ENCODE measurements at regions not wholly inside any gene's neighbourhood (a gene's known extent, or its start where the extent isn't known, plus 50 kb on each side); places are given as distances from the start of the nearest gene placed in this dataset.
A peak's percentile ranks its signal among the peaks of the same experiment; 100 is the strongest.

DNA sequence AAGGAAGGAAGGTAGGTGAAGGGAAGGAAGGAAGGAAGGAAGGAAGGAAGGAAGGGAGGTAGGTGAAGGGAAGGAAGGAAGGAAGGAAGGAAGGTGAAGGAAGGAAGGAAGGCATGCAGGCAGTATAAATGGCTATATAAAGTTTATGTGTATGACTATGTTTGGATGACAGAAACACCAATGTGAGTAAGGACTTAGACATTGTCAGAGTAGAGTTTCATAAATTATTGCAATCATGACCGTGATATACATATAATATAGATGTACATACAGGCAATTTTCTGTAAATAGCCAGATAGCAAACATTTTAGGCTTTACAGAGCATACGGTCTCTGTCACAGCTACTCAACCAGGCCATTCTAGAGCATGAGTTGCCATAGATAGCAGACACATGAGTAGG is 133.8 kb upstream of the AKR1E2 start:
- no peak overlapping the region for H3K4me3 Mint-ChIP-seq (ENCODE audit: low read depth, unreplicated experiment)
- H3K9me3 Mint-ChIP-seq (ENCODE audit: low read depth, unreplicated experiment), result peaks cover 3% of the 10 kb centered on the region
- H3K27me3 Mint-ChIP-seq (ENCODE audit: unreplicated experiment), result no peaks in the 10 kb centered on the region
- peaks cover 51% of the 10 kb centered on the region for H3K4me1 Mint-ChIP-seq (ENCODE audit: low read depth, unreplicated experiment)
- H3K27ac Mint-ChIP-seq (ENCODE audit: unreplicated experiment), result peak overlapping the region; percentile 67
- intact Hi-C loops (cut with micrococcal nuclease; ENCODE audit: unreplicated experiment), result no loop called here
- no peak for DNase-seq
- TF ChIP-seq, protein P1, sequence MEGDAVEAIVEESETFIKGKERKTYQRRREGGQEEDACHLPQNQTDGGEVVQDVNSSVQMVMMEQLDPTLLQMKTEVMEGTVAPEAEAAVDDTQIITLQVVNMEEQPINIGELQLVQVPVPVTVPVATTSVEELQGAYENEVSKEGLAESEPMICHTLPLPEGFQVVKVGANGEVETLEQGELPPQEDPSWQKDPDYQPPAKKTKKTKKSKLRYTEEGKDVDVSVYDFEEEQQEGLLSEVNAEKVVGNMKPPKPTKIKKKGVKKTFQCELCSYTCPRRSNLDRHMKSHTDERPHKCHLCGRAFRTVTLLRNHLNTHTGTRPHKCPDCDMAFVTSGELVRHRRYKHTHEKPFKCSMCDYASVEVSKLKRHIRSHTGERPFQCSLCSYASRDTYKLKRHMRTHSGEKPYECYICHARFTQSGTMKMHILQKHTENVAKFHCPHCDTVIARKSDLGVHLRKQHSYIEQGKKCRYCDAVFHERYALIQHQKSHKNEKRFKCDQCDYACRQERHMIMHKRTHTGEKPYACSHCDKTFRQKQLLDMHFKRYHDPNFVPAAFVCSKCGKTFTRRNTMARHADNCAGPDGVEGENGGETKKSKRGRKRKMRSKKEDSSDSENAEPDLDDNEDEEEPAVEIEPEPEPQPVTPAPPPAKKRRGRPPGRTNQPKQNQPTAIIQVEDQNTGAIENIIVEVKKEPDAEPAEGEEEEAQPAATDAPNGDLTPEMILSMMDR (IDR thresholded peaks at IDR 0.05; ENCODE audit: unreplicated experiment), result no peak
- no TSS peak for BruUV-seq (replicated peaks)
- peaks cover 7% of the 10 kb centered on the region for H3K36me3 Mint-ChIP-seq (ENCODE audit: insufficient read depth, unreplicated experiment)
- CTCF ChIA-PET, result interaction anchor here (0.8 to 1.4 kb wide), 4 partner anchors 12 to 79 kb away, joined by 3 to 8 read pairs (median 4); no protein-coding TSS in a partner anchor

DNA sequence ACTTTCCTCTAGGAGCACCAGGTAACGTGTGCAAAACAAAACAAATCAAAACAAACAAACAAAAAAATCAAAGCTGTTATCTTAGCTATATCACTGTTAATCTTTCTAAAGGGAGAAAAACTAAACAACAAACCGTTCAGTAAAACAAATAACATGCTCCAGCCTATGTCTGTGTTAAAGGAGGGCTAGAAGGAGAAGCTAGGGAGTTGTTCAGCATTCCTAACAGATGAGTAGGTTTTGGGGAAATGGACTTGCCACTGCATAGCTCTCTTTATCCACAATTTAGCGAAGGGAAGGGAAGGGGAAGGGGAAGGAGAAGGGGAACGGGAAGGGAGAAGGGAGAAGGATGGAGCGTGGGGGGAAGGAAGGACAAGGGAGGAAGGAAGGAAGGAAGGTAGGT is 134.2 kb upstream of the AKR1E2 start:
- Mint-ChIP-seq H3K9me3 (ENCODE audit: low read depth, unreplicated experiment) (peaks cover 3% of the 10 kb centered on the region), H3K27ac (ENCODE audit: unreplicated experiment) (peak overlapping the region; percentile 67), H3K4me1 (ENCODE audit: low read depth, unreplicated experiment) (peaks cover 55% of the 10 kb centered on the region), H3K27me3 (ENCODE audit: unreplicated experiment) (no peaks in the 10 kb centered on the region), H3K36me3 (ENCODE audit: insufficient read depth, unreplicated experiment) (peaks cover 10% of the 10 kb centered on the region), H3K4me3 (ENCODE audit: low read depth, unreplicated experiment) (no peak overlapping the region)
- no TSS peak for BruUV-seq (replicated peaks)
- TF ChIP-seq, protein P1 (IDR thresholded peaks at IDR 0.05; ENCODE audit: unreplicated experiment), result no peak
- CTCF ChIA-PET, result interaction anchor here (0.6 to 1.4 kb wide), 6 partner anchors 12 to 79 kb away, joined by 3 to 8 read pairs (median 4); no protein-coding TSS in a partner anchor
- intact Hi-C loops (cut with micrococcal nuclease; ENCODE audit: unreplicated experiment), result no loop called here
- DNase-seq, result no peak

DNA sequence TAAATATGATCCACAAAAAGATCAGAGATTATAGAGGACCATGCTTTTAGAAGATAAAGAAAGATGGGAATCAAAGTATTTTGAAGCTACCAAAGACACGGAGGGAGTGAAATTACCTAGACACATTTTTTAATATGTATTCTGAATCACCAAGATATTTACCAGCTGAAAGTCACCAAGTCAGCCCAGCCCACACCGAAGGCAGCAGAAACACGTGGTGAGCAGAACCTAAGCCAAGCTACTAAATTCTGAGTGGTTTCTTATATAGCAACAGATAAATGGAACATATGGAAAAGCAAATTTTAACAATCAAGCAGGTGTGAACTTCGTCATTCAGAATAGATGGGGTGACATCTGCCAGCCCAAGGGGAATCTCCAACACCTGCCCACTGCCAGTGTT is 134.7 kb upstream of the AKR1E2 start:
- CTCF ChIA-PET, result interaction anchor here (0.6 to 1.4 kb wide), 5 partner anchors 13 to 80 kb away, joined by 3 to 8 read pairs (median 5); no protein-coding TSS in a partner anchor
- TF ChIP-seq, protein P1 (IDR thresholded peaks at IDR 0.05; ENCODE audit: unreplicated experiment), result no peak
- Mint-ChIP-seq H3K27me3 (ENCODE audit: unreplicated experiment) (no peaks in the 10 kb centered on the region), H3K4me3 (ENCODE audit: low read depth, unreplicated experiment) (no peak overlapping the region), H3K27ac (ENCODE audit: unreplicated experiment) (peak overlapping the region; percentile 67), H3K36me3 (ENCODE audit: insufficient read depth, unreplicated experiment) (peaks cover 15% of the 10 kb centered on the region), H3K4me1 (ENCODE audit: low read depth, unreplicated experiment) (peaks cover 60% of the 10 kb centered on the region), H3K9me3 (ENCODE audit: low read depth, unreplicated experiment) (peaks cover 3% of the 10 kb centered on the region)
- intact Hi-C loops (cut with micrococcal nuclease; ENCODE audit: unreplicated experiment), result no loop called here
- no peak for DNase-seq
- no TSS peak for BruUV-seq (replicated peaks)

DNA sequence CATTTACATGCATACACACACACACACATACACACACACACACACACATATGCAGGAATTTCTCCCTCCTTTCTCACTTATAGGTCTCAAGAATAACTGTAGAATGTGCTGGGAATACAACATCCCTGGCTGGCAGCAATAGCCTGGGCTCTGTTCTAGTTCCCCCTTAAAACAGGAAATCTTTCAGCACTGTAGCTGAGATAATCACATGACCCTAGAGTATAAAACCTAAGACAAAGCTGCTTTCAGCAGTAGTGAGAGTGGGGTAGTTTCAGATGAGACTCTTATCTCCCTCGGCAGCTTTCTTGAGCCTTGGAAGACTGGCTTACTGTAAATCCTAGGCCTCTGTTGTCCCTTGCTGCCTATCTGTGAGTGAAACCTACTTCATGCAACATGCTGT is 137.4 kb upstream of the AKR1E2 start:
- DNase-seq, result no peak
- no peak overlapping the region for H3K4me3 Mint-ChIP-seq (ENCODE audit: low read depth, unreplicated experiment)
- peaks cover 3% of the 10 kb centered on the region for H3K9me3 Mint-ChIP-seq (ENCODE audit: low read depth, unreplicated experiment)
- peak overlapping the region; percentile 98 for H3K27ac Mint-ChIP-seq (ENCODE audit: unreplicated experiment)
- no peaks in the 10 kb centered on the region for H3K27me3 Mint-ChIP-seq (ENCODE audit: unreplicated experiment)
- CTCF ChIA-PET, result no interaction called here
- peaks cover 32% of the 10 kb centered on the region for H3K36me3 Mint-ChIP-seq (ENCODE audit: insufficient read depth, unreplicated experiment)
- intact Hi-C loops (cut with micrococcal nuclease; ENCODE audit: unreplicated experiment), result no loop called here
- peaks cover 75% of the 10 kb centered on the region for H3K4me1 Mint-ChIP-seq (ENCODE audit: low read depth, unreplicated experiment)
- no TSS peak for BruUV-seq (replicated peaks)
- TF ChIP-seq, protein P1 (IDR thresholded peaks at IDR 0.05; ENCODE audit: unreplicated experiment), result no peak

Measured in Calu3 (cell line).